HepG2 (cell line): ENCODE measurements at regions not wholly inside any gene's neighbourhood (a gene's known extent, or its start where the extent isn't known, plus 50 kb on each side); places are given as distances from the start of the nearest gene placed in this dataset.

ENCODE experiments used
- ATAC-seq: fragments of 200-7000 bp; cut with Tn5 transposase; 3 replicates; pipeline ENCODE4 v1.9.1; 2020; ENCODE audit warnings: mild to moderate bottlenecking, moderate library complexity
- BruUV-seq: library from RNA; stranded (reverse); fragments of 400-500 nt; replicated peaks from 2 replicates; lab custom pipeline; 2021; lab: Mats Ljungman, UMichigan
- CTCF ChIA-PET: fragments of 300-600 bp; formaldehyde crosslinking; extraction: SDS; loops from one replicate; lab custom pipeline; 2021; ENCODE audit warnings: low total read pairs, inconsistent platforms, low intra/inter-chr PET ratio; lab: Yijun Ruan, JAX
- POLR2A ChIA-PET: fragments of 350-600 bp; sonication (Branson Sonifier 250); formaldehyde crosslinking; loops from one replicate; lab custom pipeline; 2020; ENCODE audit warnings: antibody characterized with exemption, inconsistent platforms; lab: Yijun Ruan, JAX
- DNase-seq: peaks from one replicate; pipeline ENCODE4 v3.0.0-alpha.2; 2015; ENCODE audit warnings: low spot score
- FAIRE-seq: peaks from 3 replicates; lab custom pipeline; 2011; peaks lifted over from hg19 to GRCh38; lab: Jason Lieb, UNC
- H2AFZ ChIP-seq: one replicate; pipeline ENCODE4 v1.6.1; 2011; ENCODE audit warnings: low read length, inconsistent platforms
- H3K27ac ChIP-seq: fragments of 300-600 bp; 3 replicates; pipeline ENCODE4 v1.8.0; 2011; ENCODE audit warnings: mixed run types, mild to moderate bottlenecking, mixed read lengths, low read length, inconsistent platforms; ENCODE audit not compliant: insufficient read depth; ENCODE audit errors: extremely low read length
- H3K27me3 ChIP-seq, 2 experiments: fragments of 200-600 bp in 1 of 2; 2 replicates in 1 of 2; 3 replicates in 1 of 2; pipeline versions ENCODE4 v1.6.0 to v1.8.0; 2011; ENCODE audit warnings: low read length in 2 of 2, mild to moderate bottlenecking in 2 of 2, moderate library complexity in 2 of 2, inconsistent platforms in 1 of 2; ENCODE audit not compliant: insufficient read depth in 2 of 2, control insufficient read depth in 1 of 2
- H3K36me3 ChIP-seq, 2 experiments: fragments of 200-600 bp in 1 of 2; replicated peaks in 1 of 2; 2 replicates in 1 of 2; 3 replicates in 1 of 2; pipeline versions ENCODE4 v1.5.1 to v1.8.0; 2011; ENCODE audit warnings: low read length in 2 of 2, inconsistent platforms in 1 of 2; ENCODE audit not compliant: insufficient read depth in 2 of 2, control insufficient read depth in 1 of 2
- H3K4me1 ChIP-seq: 2 replicates; pipeline ENCODE4 v1.5.1; 2012; ENCODE audit warnings: low read length, inconsistent platforms; ENCODE audit not compliant: insufficient read depth
- H3K4me2 ChIP-seq: 2 replicates; pipeline ENCODE4 v1.6.0; 2011; ENCODE audit warnings: low read depth, low read length, inconsistent platforms
- H3K4me3 ChIP-seq, 3 experiments: fragments of 200-600 bp in 1 of 3; sonication (generic), shearing (Covaris generic) in 1 of 3; replicated peaks in 1 of 3; 2 replicates each; pipeline ENCODE4 v1.5.1; 2011 to 2016; ENCODE audit warnings: low read length in 3 of 3, inconsistent platforms in 2 of 3, low read depth in 2 of 3, mild to moderate bottlenecking in 2 of 3, control low read depth in 1 of 3, mixed read lengths in 1 of 3; ENCODE audit not compliant: insufficient read depth in 1 of 3
- H3K79me2 ChIP-seq: one replicate; pipeline ENCODE4 v1.6.1; 2011; ENCODE audit warnings: low read length, inconsistent platforms; ENCODE audit not compliant: insufficient read depth
- H3K9ac ChIP-seq: 2 replicates; pipeline ENCODE4 v1.6.0; 2011; ENCODE audit warnings: mild to moderate bottlenecking, low read depth, low read length, inconsistent platforms; ENCODE audit not compliant: insufficient read depth
- H3K9me3 ChIP-seq: 2 replicates; pipeline ENCODE4 v1.5.1; 2012; ENCODE audit warnings: mild to moderate bottlenecking, low read length
- H4K20me1 ChIP-seq: 2 replicates; pipeline ENCODE4 v1.6.0; 2011; ENCODE audit warnings: inconsistent platforms, mild to moderate bottlenecking, low read length, moderate library complexity; ENCODE audit not compliant: insufficient read depth
- GLI4 ChIP-seq: sonication (generic); formaldehyde crosslinking; IDR thresholded peaks from 2 replicates; pipeline ENCODE4 v1.5.1; 2020; ENCODE audit warnings: missing genetic modification reagents, mild to moderate bottlenecking, moderate library complexity, borderline replicate concordance
- IKZF1 ChIP-seq: fragments of 450-650 bp; IDR thresholded peaks from 2 replicates; pipeline ENCODE4 v1.7.1; 2016
- MAFF ChIP-seq: IDR thresholded peaks from 2 replicates; pipeline ENCODE4 v1.6.1; 2011; ENCODE audit warnings: low read depth, low read length, improper control_type of control experiment
- MED8 ChIP-seq: sonication (generic); formaldehyde crosslinking; IDR thresholded peaks from 2 replicates; pipeline ENCODE4 v1.8.1; 2023; ENCODE audit warnings: mild to moderate bottlenecking, missing genetic modification reagents; ENCODE audit not compliant: insufficient replicate concordance
- NCOA1 ChIP-seq: sonication (generic); formaldehyde crosslinking; IDR thresholded peaks from 2 replicates; pipeline ENCODE4 v1.9.0; 2021; ENCODE audit warnings: missing genetic modification reagents
- NR2F1 ChIP-seq, 2 experiments: fragments of 450-650 bp in 1 of 2; formaldehyde crosslinking in 1 of 2; IDR thresholded peaks; 2 replicates each; pipeline versions ENCODE4 v1.5.0 to v1.6.1; 2016 to 2020; ENCODE audit warnings: mild to moderate bottlenecking in 1 of 2, missing compliant biosample characterization in 1 of 2, missing genetic modification reagents in 1 of 2, moderate library complexity in 1 of 2
- NR2F2 ChIP-seq: IDR thresholded peaks from 2 replicates; pipeline ENCODE4 v1.6.1; 2012; ENCODE audit warnings: low read depth, inconsistent platforms, borderline replicate concordance
- RBM22 ChIP-seq: fragments of 200-400 bp; formaldehyde crosslinking; optimal IDR thresholded peaks from 2 replicates; pipeline ENCODE3; 2017; ENCODE audit warnings: mild to moderate bottlenecking, low read length, moderate library complexity
- ZNF207 ChIP-seq: fragments of 450-650 bp; IDR thresholded peaks from 2 replicates; pipeline ENCODE4 v1.6.1; 2016; ENCODE audit warnings: antibody characterized with exemption, borderline replicate concordance
- ZNF282 ChIP-seq: fragments of 450-650 bp; IDR thresholded peaks from 2 replicates; pipeline ENCODE4 v1.6.1; 2018; ENCODE audit not compliant: partially characterized antibody
- ZNF615 ChIP-seq: sonication (generic); formaldehyde crosslinking; IDR thresholded peaks from 2 replicates; pipeline ENCODE4 v1.5.0; 2020; ENCODE audit warnings: mild to moderate bottlenecking, missing genetic modification reagents, borderline replicate concordance
- ZNF839 ChIP-seq: sonication (generic); formaldehyde crosslinking; IDR thresholded peaks from 2 replicates; pipeline ENCODE4 v1.4.0; 2020; ENCODE audit warnings: missing genetic modification reagents, mild to moderate bottlenecking, borderline replicate concordance
- ZSCAN22 ChIP-seq: sonication (generic); formaldehyde crosslinking; IDR thresholded peaks from 2 replicates; pipeline ENCODE4 v1.4.0; 2020; ENCODE audit warnings: mild to moderate bottlenecking, missing genetic modification reagents
- WGBS: methylation state at CpG from one replicate; pipeline ENCODE4 v1.1.6; 2017; ENCODE audit warnings: low lambda C conversion rate; 5-methylcytosine and 5-hydroxymethylcytosine counted together
- in situ Hi-C: cut with HindIII; loops from 2 replicates; pipeline ENCODE4 v1.10.0; 2017; ENCODE audit warnings: low pct_unique_long_range_greater_than_20kb; ENCODE audit not compliant: extremely low pct_ligation_motif_present
- intact Hi-C: fragments of 100-400 bp; cut with micrococcal nuclease; formaldehyde crosslinking; loops from one replicate; pipeline ENCODE4 v1.10.0; 2022; ENCODE audit not compliant: unreplicated experiment
- TF ChIP-seq, protein P1 (sequence below): sonication (generic); formaldehyde crosslinking; IDR thresholded peaks from 2 replicates; pipeline ENCODE4 v1.4.0; 2020; ENCODE audit warnings: missing genetic modification reagents
- TF ChIP-seq, protein P2 (sequence below): sonication (generic); formaldehyde crosslinking; IDR thresholded peaks from 2 replicates; pipeline ENCODE4 v1.5.1; 2020; ENCODE audit warnings: missing genetic modification reagents, mild to moderate bottlenecking, borderline replicate concordance
- TF ChIP-seq, protein P3 (sequence below): sonication (generic); formaldehyde crosslinking; IDR thresholded peaks from 2 replicates; pipeline ENCODE4 v1.4.0; 2020; ENCODE audit warnings: missing genetic modification reagents, borderline replicate concordance

DNA sequence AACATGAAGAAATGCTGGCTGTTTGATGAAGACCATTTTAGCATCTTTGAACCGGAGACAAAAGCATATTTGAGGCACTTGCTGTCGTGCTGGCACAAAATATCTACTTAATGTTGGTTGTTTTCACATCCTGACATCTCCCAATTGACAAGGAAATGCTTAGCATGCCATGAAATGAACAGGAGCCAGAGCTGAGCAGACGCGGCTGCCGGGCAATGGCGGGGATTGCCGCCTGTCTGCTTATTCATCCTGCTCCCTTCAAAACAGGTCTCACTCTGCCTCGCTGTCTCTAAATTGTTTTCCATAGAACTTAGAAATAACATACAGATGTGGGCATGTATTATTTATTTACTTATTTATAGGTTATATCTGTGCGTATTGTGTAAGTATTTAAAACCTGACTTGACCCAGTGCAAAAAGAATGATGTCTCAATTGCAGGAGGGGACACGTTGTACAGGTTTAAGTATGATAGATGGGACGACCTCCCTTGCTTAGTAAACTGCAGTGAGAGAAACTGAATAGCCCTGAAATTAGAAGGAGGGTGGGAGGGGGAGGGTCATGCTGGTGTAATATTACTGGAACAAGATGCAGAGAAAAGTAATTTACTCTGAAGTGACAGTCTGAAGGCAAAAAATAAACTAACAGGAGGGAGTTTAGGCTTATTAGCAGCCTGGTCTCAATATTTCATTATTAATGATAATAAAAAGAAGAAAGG lies 590.4 kb upstream of the PLXNA2 start:
- Histone ChIP-seq H3K9ac (no peak overlapping the region), H3K79me2 (no peaks in the 10 kb centered on the region), H3K36me3 (no peaks in the 10 kb centered on the region), H3K4me1 (no peaks in the 10 kb centered on the region), H4K20me1 (no peaks in the 10 kb centered on the region), H3K27ac (no peak overlapping the region), H2AFZ (no peak overlapping the region), H3K4me3 (no peak overlapping the region), H3K4me2 (no peak overlapping the region), H3K9me3 (no peaks in the 10 kb centered on the region), H3K27me3 (no peaks in the 10 kb centered on the region)
- WGBS = 36% methylated on average over 11 of the region's 11 CpGs
- in situ Hi-C loops = no loop called here
- no peak for DNase-seq
- intact Hi-C loops = no loop called here
- ChIA-PET CTCF (no interaction called here), POLR2A (no interaction called here)
- FAIRE-seq = no peak
- no peak for ATAC-seq
- TF ChIP-seq IKZF1 (no peak), NR2F2 (no peak), ZSCAN22 (CRISPR knock-in tag) (no peak), RBM22 (no peak), ZNF207 (no peak), ZNF839 (CRISPR knock-in tag) (no peak), NR2F1 (CRISPR knock-in tag; IDR thresholded peaks at IDR 0.05) (no peak)
- BruUV-seq = no TSS peak

DNA sequence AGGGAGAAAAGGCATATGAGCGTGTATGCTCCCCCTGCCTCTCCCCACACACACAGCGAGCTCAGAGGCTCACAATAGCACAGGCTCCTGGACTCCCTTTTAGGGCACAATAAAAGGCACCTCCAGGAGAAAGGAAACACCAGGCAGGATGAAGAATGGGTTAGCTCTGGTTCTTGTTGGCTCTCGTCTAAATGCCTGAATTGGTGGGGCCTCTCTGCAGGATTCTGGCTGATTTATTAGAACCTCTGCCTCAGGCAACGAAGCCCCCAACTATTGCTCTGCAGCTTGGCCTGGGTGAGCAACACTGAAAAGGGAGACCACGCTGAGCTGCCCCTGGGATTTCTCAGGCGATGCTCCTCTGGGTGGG lies 590.9 kb upstream of the PLXNA2 start:
- POLR2A ChIA-PET = no interaction called here
- FAIRE-seq (no peak), ATAC-seq (no peak), DNase-seq (no peak)
- H3K36me3 ChIP-seq = no peaks in the 10 kb centered on the region
- H3K79me2 ChIP-seq = no peaks in the 10 kb centered on the region
- WGBS = 5% methylated on average over 5 of the region's 6 CpGs
- H3K4me3 ChIP-seq = no peak overlapping the region
- H3K27ac ChIP-seq = no peak overlapping the region
- no peaks in the 10 kb centered on the region for H3K27me3 ChIP-seq
- CTCF ChIA-PET = no interaction called here
- no TSS peak for BruUV-seq
- no peak overlapping the region for H2AFZ ChIP-seq
- in situ Hi-C loops = no loop called here
- no peak overlapping the region for H3K4me2 ChIP-seq
- intact Hi-C loops = no loop called here
- H4K20me1 ChIP-seq = no peaks in the 10 kb centered on the region
- H3K9me3 ChIP-seq = no peaks in the 10 kb centered on the region
- H3K9ac ChIP-seq = no peak overlapping the region
- H3K4me1 ChIP-seq = no peaks in the 10 kb centered on the region
- TF ChIP-seq, protein P1, sequence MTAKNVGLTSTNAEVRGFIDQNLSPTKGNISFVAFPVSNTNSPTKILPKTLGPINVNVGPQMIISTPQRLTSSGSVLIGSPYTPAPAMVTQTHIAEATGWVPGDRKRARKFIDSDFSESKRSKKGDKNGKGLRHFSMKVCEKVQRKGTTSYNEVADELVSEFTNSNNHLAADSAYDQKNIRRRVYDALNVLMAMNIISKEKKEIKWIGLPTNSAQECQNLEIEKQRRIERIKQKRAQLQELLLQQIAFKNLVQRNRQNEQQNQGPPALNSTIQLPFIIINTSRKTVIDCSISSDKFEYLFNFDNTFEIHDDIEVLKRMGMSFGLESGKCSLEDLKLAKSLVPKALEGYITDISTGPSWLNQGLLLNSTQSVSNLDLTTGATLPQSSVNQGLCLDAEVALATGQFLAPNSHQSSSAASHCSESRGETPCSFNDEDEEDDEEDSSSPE (CRISPR knock-in tag) = no peak
- TF ChIP-seq NCOA1 (CRISPR knock-in tag) (no peak), ZNF615 (CRISPR knock-in tag) (no peak), MAFF (no peak), ZNF282 (no peak), GLI4 (CRISPR knock-in tag) (no peak), MED8 (no peak)
- TF ChIP-seq, protein P2, sequence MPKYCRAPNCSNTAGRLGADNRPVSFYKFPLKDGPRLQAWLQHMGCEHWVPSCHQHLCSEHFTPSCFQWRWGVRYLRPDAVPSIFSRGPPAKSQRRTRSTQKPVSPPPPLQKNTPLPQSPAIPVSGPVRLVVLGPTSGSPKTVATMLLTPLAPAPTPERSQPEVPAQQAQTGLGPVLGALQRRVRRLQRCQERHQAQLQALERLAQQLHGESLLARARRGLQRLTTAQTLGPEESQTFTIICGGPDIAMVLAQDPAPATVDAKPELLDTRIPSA (CRISPR knock-in tag) = no peak
- TF ChIP-seq, protein P3, sequence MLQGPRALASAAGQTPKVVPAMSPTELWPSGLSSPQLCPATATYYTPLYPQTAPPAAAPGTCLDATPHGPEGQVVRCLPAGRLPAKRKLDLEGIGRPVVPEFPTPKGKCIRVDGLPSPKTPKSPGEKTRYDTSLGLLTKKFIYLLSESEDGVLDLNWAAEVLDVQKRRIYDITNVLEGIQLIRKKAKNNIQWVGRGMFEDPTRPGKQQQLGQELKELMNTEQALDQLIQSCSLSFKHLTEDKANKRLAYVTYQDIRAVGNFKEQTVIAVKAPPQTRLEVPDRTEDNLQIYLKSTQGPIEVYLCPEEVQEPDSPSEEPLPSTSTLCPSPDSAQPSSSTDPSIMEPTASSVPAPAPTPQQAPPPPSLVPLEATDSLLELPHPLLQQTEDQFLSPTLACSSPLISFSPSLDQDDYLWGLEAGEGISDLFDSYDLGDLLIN = no peak
